ENCODE measurements at regions not wholly inside any gene's neighbourhood (a gene's known extent, or its start where the extent isn't known, plus 50 kb on each side); places are given as distances from the start of the nearest gene placed in this dataset.

DNA sequence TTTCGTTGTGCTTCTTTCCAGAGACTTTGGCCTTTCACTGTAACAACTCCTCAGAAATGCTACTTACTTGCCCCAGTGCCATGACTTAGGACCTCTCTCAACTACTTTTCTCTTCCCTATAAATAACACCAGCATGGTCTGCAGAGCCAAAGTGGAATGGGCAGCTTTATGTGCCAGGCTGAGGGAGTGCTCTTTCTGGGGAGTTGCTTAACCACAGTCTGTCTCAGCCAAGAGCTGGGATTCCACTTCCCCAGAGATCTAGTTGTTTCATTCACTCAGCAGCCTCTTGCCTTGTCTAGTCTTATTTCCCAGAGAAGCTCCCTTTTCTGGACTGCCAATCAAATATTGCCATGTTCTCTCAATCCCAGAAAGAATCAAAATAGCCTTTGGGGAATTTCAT lies 912.2 kb downstream of the GRID1 start:
- POLR2A ChIA-PET (ENCODE audit: unreplicated experiment): no interaction called here
- no peak overlapping the region for H3K4me3 ChIP-seq (ENCODE audit: insufficient read depth, low read depth, low read length)
- in situ Hi-C loops (cut with MboI; ENCODE audit: low sequenced_read_pairs): no loop called here

More for the DNA sequence above, 912.2 kb downstream of the GRID1 start:
- Histone ChIP-seq H2AFZ (replicated peaks; ENCODE audit: low read length, poor library complexity) (no peak overlapping the region), H2BK5ac (ENCODE audit: low read depth, low read length, poor library complexity, severe bottlenecking) (no peak overlapping the region), H3K79me1 (ENCODE audit: low read depth in 1 of 2, low read length in 2 of 2) (no peaks in the 10 kb centered on the region), H4K5ac (ENCODE audit: low read depth, low read length) (no peak overlapping the region), H3K9me3 (ENCODE audit: control insufficient read depth, insufficient read depth, low read length) (peaks cover 31% of the 10 kb centered on the region), H3K4me1 (ENCODE audit: control insufficient read depth, insufficient read depth, low read length) (no peaks in the 10 kb centered on the region), H4K91ac (ENCODE audit: insufficient read depth, low read depth, low read length) (no peak overlapping the region), H2BK15ac (ENCODE audit: low read depth, low read length) (no peak overlapping the region), H3K36me3 (ENCODE audit: control insufficient read depth, insufficient read depth, low read length) (no peaks in the 10 kb centered on the region), H2BK20ac (ENCODE audit: low read depth, low read length) (no peak overlapping the region), H3K9me1 (ENCODE audit: insufficient read depth, low read length) (no peaks in the 10 kb centered on the region), H3K4me2 (ENCODE audit: low read depth, low read length) (no peak overlapping the region), H3K27ac (ENCODE audit: insufficient read depth, low read length) (no peak overlapping the region), H3K14ac (replicated peaks; ENCODE audit: low read depth, low read length) (no peak overlapping the region), H2AK9ac (replicated peaks; ENCODE audit: low read depth, low read length, poor library complexity) (no peak overlapping the region), H2AK5ac (ENCODE audit: low read depth, low read length) (no peak overlapping the region), H4K8ac (ENCODE audit: low read depth in 2 of 2, low read length in 2 of 2) (no peak overlapping the region), H4K20me1 (ENCODE audit: insufficient read depth, low read length) (no peaks in the 10 kb centered on the region), H3K27me3 (ENCODE audit: control insufficient read depth, insufficient read depth, low read length) (no peaks in the 10 kb centered on the region), H3K56ac (ENCODE audit: extremely low read depth, insufficient read depth, low read length) (no peak overlapping the region), H3K9ac (ENCODE audit: low read depth, low read length) (no peak overlapping the region), H3K18ac (ENCODE audit: low read depth, low read length) (no peak overlapping the region), H3K23ac (ENCODE audit: low read depth, low read length) (no peak overlapping the region), H2BK120ac (ENCODE audit: low read depth, low read length) (no peak overlapping the region), H3K4ac (ENCODE audit: low read depth, low read length) (no peak overlapping the region)
- no TSS peak for BruUV-seq (replicated peaks)
- CTCF ChIA-PET: no interaction called here
- WGBS, 2 experiments (ENCODE audit: extremely low coverage in 2 of 2, insufficient read length in 1 of 2): 50% methylated on average over 1 of the region's 1 CpG; no CpG with 5 or more reads in 1 of the 2 experiments
- ATAC-seq (ENCODE audit: low read depth) (no peak), DNase-seq (no peak)
- intact Hi-C loops (cut with micrococcal nuclease) (no loop called here), dilution Hi-C loops (cut with HindIII; ENCODE audit: low sequenced_read_pairs, unreplicated experiment) (no loop called here)
- TF ChIP-seq CEBPB (IDR thresholded peaks at IDR 0.05; ENCODE audit: low read depth, low read length) (no peak), MXI1 (IDR thresholded peaks at IDR 0.05; ENCODE audit: borderline replicate concordance, low read depth, low read length) (no peak)
- TF ChIP-seq, protein P1, sequence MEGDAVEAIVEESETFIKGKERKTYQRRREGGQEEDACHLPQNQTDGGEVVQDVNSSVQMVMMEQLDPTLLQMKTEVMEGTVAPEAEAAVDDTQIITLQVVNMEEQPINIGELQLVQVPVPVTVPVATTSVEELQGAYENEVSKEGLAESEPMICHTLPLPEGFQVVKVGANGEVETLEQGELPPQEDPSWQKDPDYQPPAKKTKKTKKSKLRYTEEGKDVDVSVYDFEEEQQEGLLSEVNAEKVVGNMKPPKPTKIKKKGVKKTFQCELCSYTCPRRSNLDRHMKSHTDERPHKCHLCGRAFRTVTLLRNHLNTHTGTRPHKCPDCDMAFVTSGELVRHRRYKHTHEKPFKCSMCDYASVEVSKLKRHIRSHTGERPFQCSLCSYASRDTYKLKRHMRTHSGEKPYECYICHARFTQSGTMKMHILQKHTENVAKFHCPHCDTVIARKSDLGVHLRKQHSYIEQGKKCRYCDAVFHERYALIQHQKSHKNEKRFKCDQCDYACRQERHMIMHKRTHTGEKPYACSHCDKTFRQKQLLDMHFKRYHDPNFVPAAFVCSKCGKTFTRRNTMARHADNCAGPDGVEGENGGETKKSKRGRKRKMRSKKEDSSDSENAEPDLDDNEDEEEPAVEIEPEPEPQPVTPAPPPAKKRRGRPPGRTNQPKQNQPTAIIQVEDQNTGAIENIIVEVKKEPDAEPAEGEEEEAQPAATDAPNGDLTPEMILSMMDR (conservative IDR thresholded peaks at IDR 0.05; ENCODE audit: low read depth, low read length): no peak
- TF ChIP-seq, protein P2, sequence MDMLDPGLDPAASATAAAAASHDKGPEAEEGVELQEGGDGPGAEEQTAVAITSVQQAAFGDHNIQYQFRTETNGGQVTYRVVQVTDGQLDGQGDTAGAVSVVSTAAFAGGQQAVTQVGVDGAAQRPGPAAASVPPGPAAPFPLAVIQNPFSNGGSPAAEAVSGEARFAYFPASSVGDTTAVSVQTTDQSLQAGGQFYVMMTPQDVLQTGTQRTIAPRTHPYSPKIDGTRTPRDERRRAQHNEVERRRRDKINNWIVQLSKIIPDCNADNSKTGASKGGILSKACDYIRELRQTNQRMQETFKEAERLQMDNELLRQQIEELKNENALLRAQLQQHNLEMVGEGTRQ (IDR thresholded peaks at IDR 0.05; ENCODE audit: low read depth, low read length): no peak
